SK-N-SH (cell line): ENCODE measurements at regions not wholly inside any gene's neighbourhood (a gene's known extent, or its start where the extent isn't known, plus 50 kb on each side); places are given as distances from the start of the nearest gene placed in this dataset.

Experiments
- CHD2 ChIP-seq: fragments of 150-350 bp; IDR thresholded peaks from 2 replicates; pipeline ENCODE4 v1.6.1; 2018; ENCODE audit warnings: low read length; ENCODE audit not compliant: partially characterized antibody
- CTCF ChIP-seq: fragments of 200-600 bp; sonication (generic); IDR thresholded peaks from 2 replicates; pipeline ENCODE4 v1.6.1; 2017; ENCODE audit warnings: antibody characterized with exemption, mild to moderate bottlenecking, moderate library complexity
- ELF1 ChIP-seq: IDR thresholded peaks from 2 replicates; pipeline ENCODE4 v1.4.0; 2012
- EP300 ChIP-seq, 2 experiments: IDR thresholded peaks; 2 replicates each; pipeline versions ENCODE4 v1.4.0 to v1.6.1; 2012; ENCODE audit warnings: borderline replicate concordance in 1 of 2, low read depth in 1 of 2, low read length in 1 of 2
- FOXM1 ChIP-seq: IDR thresholded peaks from 2 replicates; pipeline ENCODE4 v1.4.0; 2012; ENCODE audit warnings: low read depth, mild to moderate bottlenecking
- GATA2 ChIP-seq: sonication (generic); formaldehyde crosslinking; IDR thresholded peaks from 2 replicates; pipeline ENCODE4 v1.5.0; 2020; ENCODE audit warnings: mild to moderate bottlenecking, missing genetic modification reagents
- MAX ChIP-seq: IDR thresholded peaks from 2 replicates; pipeline ENCODE4 v1.4.0; 2012; ENCODE audit warnings: low read depth
- MXI1 ChIP-seq: IDR thresholded peaks from 2 replicates; pipeline ENCODE4 v1.6.1; 2012; ENCODE audit warnings: mild to moderate bottlenecking, low read depth, low read length, improper control_type of control experiment
- REST ChIP-seq: IDR thresholded peaks from 2 replicates; pipeline ENCODE4 v1.6.1; 2012; ENCODE audit warnings: mild to moderate bottlenecking, low read depth, low read length, moderate library complexity
- RFX5 ChIP-seq: IDR thresholded peaks from 2 replicates; pipeline ENCODE4 v1.6.1; 2012; ENCODE audit warnings: mild to moderate bottlenecking, improper control_type of control experiment, low read length
- SMC3 ChIP-seq: IDR thresholded peaks from 2 replicates; pipeline ENCODE4 v1.6.1; 2012; ENCODE audit warnings: low read depth, low read length, improper control_type of control experiment
- TCF12 ChIP-seq: IDR thresholded peaks from 2 replicates; pipeline ENCODE4 v1.4.0; 2012
- USF1 ChIP-seq: IDR thresholded peaks from 2 replicates; pipeline ENCODE4 v1.4.0; 2012; ENCODE audit warnings: low read depth, borderline replicate concordance
- ZBTB33 ChIP-seq: IDR thresholded peaks from 2 replicates; pipeline ENCODE4 v1.4.0; 2012; ENCODE audit warnings: low read depth, borderline replicate concordance

GRCh38 chr11:38136887-38137286 is 1538.9 kb upstream of the RAG2 start:
- TF ChIP-seq CHD2 (no peak), CTCF (no peak), RFX5 (no peak), USF1 (no peak), SMC3 (no peak), REST (no peak), ELF1 (no peak), GATA2 (CRISPR knock-in tag) (no peak), MAX (no peak), FOXM1 (no peak), TCF12 (no peak), EP300 (IDR thresholded peaks at IDR 0.05; ENCODE audit: borderline replicate concordance in 1 of 2, low read depth in 1 of 2, low read length in 1 of 2) (no peak), ZBTB33 (no peak), MXI1 (no peak)
